Hepatocyte (in vitro differentiated cells): ENCODE measurements at regions not wholly inside any gene's neighbourhood (a gene's known extent, or its start where the extent isn't known, plus 50 kb on each side); places are given as distances from the start of the nearest gene placed in this dataset.

Experiments used
- DNase-seq: peaks from one replicate; pipeline ENCODE4 v3.0.0-alpha.2; 2016; ENCODE audit warnings: low spot score
- H2AFZ ChIP-seq: fragments of 200-600 bp; sonication (generic); 2 replicates; pipeline ENCODE4 v1.6.0; 2016; ENCODE audit warnings: antibody characterized with exemption, mild to moderate bottlenecking
- H3K27ac ChIP-seq: fragments of 200-600 bp; sonication (generic); 2 replicates; pipeline ENCODE4 v1.5.1; 2016; ENCODE audit warnings: mild to moderate bottlenecking
- H3K27me3 ChIP-seq: fragments of 200-600 bp; sonication (generic); 2 replicates; pipeline ENCODE4 v1.6.1; 2016
- H3K36me3 ChIP-seq: fragments of 200-600 bp; sonication (generic); replicated peaks from 2 replicates; pipeline ENCODE4 v1.5.1; 2016; ENCODE audit warnings: low read depth; ENCODE audit not compliant: insufficient read depth
- H3K4me1 ChIP-seq: fragments of 200-600 bp; sonication (generic); 2 replicates; pipeline ENCODE4 v1.5.1; 2016; ENCODE audit warnings: mild to moderate bottlenecking, moderate library complexity; ENCODE audit not compliant: insufficient read depth
- H3K4me2 ChIP-seq: fragments of 200-600 bp; sonication (generic); 2 replicates; pipeline ENCODE4 v1.6.0; 2016
- H3K4me3 ChIP-seq: fragments of 200-600 bp; sonication (generic); 2 replicates; pipeline ENCODE4 v1.5.1; 2016; ENCODE audit warnings: mild to moderate bottlenecking
- H3K79me2 ChIP-seq: fragments of 200-600 bp; sonication (generic); 2 replicates; pipeline ENCODE4 v1.6.0; 2017; ENCODE audit warnings: mild to moderate bottlenecking
- H3K9me2 ChIP-seq: fragments of 200-600 bp; sonication (generic); replicated peaks from 2 replicates; pipeline ENCODE4 v1.6.0; 2017; ENCODE audit warnings: mild to moderate bottlenecking; ENCODE audit not compliant: insufficient read depth
- H3K9me3 ChIP-seq: fragments of 200-600 bp; sonication (generic); 2 replicates; pipeline ENCODE4 v1.5.1; 2016; ENCODE audit warnings: low read depth, mild to moderate bottlenecking
- H4K20me1 ChIP-seq: fragments of 200-600 bp; sonication (generic); 2 replicates; pipeline ENCODE4 v1.6.0; 2016; ENCODE audit warnings: mild to moderate bottlenecking; ENCODE audit not compliant: insufficient read depth, poor library complexity, severe bottlenecking
- CTCF ChIP-seq: fragments of 200-600 bp; sonication (generic); IDR thresholded peaks from 2 replicates; pipeline ENCODE4 v1.5.1; 2016; ENCODE audit warnings: antibody characterized with exemption, mild to moderate bottlenecking; ENCODE audit not compliant: poor library complexity
- EZH2 ChIP-seq: fragments of 200-600 bp; sonication (generic); IDR thresholded peaks from 2 replicates; pipeline ENCODE4 v1.6.1; 2016; ENCODE audit warnings: antibody characterized with exemption, mild to moderate bottlenecking, borderline replicate concordance
- EZH2phosphoT487 ChIP-seq: fragments of 200-600 bp; sonication (generic); IDR thresholded peaks from one replicate; pipeline ENCODE4 v1.6.1; 2018; ENCODE audit warnings: antibody characterized with exemption, mild to moderate bottlenecking, low read depth, moderate library complexity; ENCODE audit not compliant: unreplicated experiment, severe bottlenecking
- WGBS: methylation state at CpG from one replicate; pipeline ENCODE4 v1.1.6; 2016; ENCODE audit warnings: low lambda C conversion rate; ENCODE audit errors: missing lambda C conversion rate; 5-methylcytosine and 5-hydroxymethylcytosine counted together

GRCh38 chrX:106278951-106279350 lies 110.8 kb downstream of the PWWP3B start:
- Histone ChIP-seq H3K4me2 (no peak overlapping the region), H3K9me3 (no peaks in the 10 kb centered on the region), H3K36me3 (no peaks in the 10 kb centered on the region), H3K4me1 (no peaks in the 10 kb centered on the region), H3K4me3 (no peak overlapping the region), H3K27ac (no peak overlapping the region), H2AFZ (no peak overlapping the region), H3K79me2 (no peaks in the 10 kb centered on the region), H3K9me2 (no peaks in the 10 kb centered on the region), H4K20me1 (no peaks in the 10 kb centered on the region), H3K27me3 (no peaks in the 10 kb centered on the region)
- WGBS, result 48% methylated on average over 2 of the region's 2 CpGs
- TF ChIP-seq CTCF (no peak), EZH2 (no peak), EZH2phosphoT487 (no peak)
- no peak for DNase-seq

- WGBS, result 83% methylated on average over 2 of the region's 2 CpGs
Observed at GRCh38 chrX:106281383-106281782, 113.3 kb downstream of the PWWP3B start.

GRCh38 chrX:106283841-106284240 lies 115.7 kb downstream of the PWWP3B start:
- Histone ChIP-seq H3K79me2 (no peaks in the 10 kb centered on the region), H3K4me1 (no peaks in the 10 kb centered on the region), H3K4me2 (no peak overlapping the region), H4K20me1 (no peaks in the 10 kb centered on the region), H2AFZ (no peak overlapping the region), H3K36me3 (no peaks in the 10 kb centered on the region), H3K27ac (no peak overlapping the region), H3K9me3 (no peaks in the 10 kb centered on the region), H3K9me2 (no peaks in the 10 kb centered on the region), H3K27me3 (no peaks in the 10 kb centered on the region), H3K4me3 (no peak overlapping the region)
- TF ChIP-seq EZH2 (no peak), EZH2phosphoT487 (no peak), CTCF (no peak)
- 71% methylated on average over 4 of the region's 4 CpGs for WGBS
- no peak for DNase-seq

More at GRCh38 chrX:106281383-106281782, 113.3 kb downstream of the PWWP3B start:
- Histone ChIP-seq H3K27ac (no peak overlapping the region), H3K9me2 (no peaks in the 10 kb centered on the region), H4K20me1 (no peaks in the 10 kb centered on the region), H3K36me3 (no peaks in the 10 kb centered on the region), H3K27me3 (no peaks in the 10 kb centered on the region), H2AFZ (no peak overlapping the region), H3K4me1 (no peaks in the 10 kb centered on the region), H3K4me2 (no peak overlapping the region), H3K4me3 (no peak overlapping the region), H3K79me2 (no peaks in the 10 kb centered on the region), H3K9me3 (no peaks in the 10 kb centered on the region)
- TF ChIP-seq EZH2, result no peak
- TF ChIP-seq CTCF, result no peak
- TF ChIP-seq EZH2phosphoT487, result no peak
- DNase-seq, result no peak

GRCh38 chrX:106284431-106285025 lies 116.4 kb downstream of the PWWP3B start:
- no peak for DNase-seq
- Histone ChIP-seq H3K27me3 (no peaks in the 10 kb centered on the region), H3K4me2 (no peak overlapping the region), H3K36me3 (no peaks in the 10 kb centered on the region), H3K9me2 (no peaks in the 10 kb centered on the region), H2AFZ (no peak overlapping the region), H3K9me3 (no peaks in the 10 kb centered on the region), H3K4me3 (no peak overlapping the region), H3K4me1 (no peaks in the 10 kb centered on the region), H3K79me2 (no peaks in the 10 kb centered on the region), H3K27ac (no peak overlapping the region), H4K20me1 (no peaks in the 10 kb centered on the region)
- TF ChIP-seq EZH2 (no peak), CTCF (no peak), EZH2phosphoT487 (no peak)
- WGBS, result 44% methylated on average over 2 of the region's 2 CpGs
